Right lung (tissue), 2 donors: ENCODE measurements at regions not wholly inside any gene's neighbourhood (a gene's known extent, or its start where the extent isn't known, plus 50 kb on each side); places are given as distances from the start of the nearest gene placed in this dataset.

Experiments used
- DNase-seq, 2 donors: peaks; one replicate each; pipeline ENCODE4 v3.0.0-alpha.2; 2013

- DNase-seq, result no peak
Observed at GRCh38 chr4:11342401-11342800, 86.3 kb downstream of the HS3ST1 start.

GRCh38 chr4:11341337-11342043, 87.2 kb downstream of the HS3ST1 start:
- DNase-seq, result no peak

- DNase-seq, result no peak
Observed at GRCh38 chr4:11338956-11339782, 89.5 kb downstream of the HS3ST1 start.

- no peak for DNase-seq
Observed at GRCh38 chr4:11337287-11337686, 91.4 kb downstream of the HS3ST1 start.

GRCh38 chr4:11336435-11336834, 92.3 kb downstream of the HS3ST1 start:
- no peak for DNase-seq

- no peak for DNase-seq
Observed at GRCh38 chr4:11334887-11335286, 93.8 kb downstream of the HS3ST1 start.

DNA sequence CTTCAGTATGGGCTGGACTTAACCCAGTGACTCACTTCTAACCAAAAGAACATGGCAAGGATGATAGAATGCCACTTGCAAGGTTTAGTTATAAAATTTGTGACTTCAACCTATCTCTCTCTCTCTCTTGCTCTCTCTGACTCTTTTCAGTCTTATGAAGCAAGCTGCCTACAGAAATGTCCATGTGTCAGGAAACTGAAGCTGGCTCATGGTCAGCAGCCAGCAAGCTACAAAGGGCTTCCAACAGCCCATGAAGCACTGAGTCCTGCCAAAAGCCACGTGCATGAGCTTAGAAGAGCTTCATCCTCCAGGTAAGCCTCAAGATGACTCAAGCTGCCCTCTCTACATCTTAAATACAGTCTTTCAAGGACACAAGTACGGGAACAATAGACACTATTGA, 100.3 kb downstream of the HS3ST1 start:
- no peak for DNase-seq

DNA sequence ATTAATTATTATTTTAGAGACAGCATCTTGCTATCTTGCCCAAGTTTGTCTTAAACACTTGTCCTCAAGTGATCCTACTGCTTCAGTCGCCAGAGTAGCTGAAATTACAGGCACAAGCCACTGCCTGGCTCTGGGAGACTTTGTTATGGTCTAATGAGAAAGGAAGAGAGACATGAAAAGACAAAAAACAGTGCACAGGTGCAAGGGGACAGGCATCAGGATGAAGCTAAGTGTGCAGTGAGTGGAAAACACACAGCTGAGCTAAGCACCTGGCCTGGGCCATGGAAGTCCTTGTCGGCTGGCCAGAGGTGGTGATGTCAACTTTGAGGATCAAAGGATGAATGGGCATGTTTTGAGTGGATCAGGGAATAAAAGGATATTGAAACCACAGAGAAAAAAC, 102.7 kb downstream of the HS3ST1 start:
- no peak for DNase-seq

DNA sequence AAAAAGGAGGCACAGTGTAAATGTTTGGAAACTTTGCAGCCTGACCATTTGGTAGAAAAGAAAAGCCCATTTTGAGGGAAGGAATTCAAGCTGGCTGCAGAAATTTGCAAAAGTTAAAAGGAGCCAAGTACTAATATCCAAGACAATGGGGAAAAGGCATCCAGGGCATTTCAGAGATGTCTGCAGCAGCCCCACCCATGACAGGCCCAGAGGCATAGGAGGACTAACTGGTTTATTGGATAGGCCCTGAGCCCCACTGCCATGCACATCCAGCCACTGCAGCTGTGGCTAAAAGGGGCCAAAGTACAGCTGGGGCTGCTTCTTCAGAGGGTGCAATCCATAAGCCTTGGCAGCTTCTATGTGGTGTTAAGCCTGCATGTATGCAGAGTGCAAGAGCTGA, 104.9 kb downstream of the HS3ST1 start:
- no peak for DNase-seq

GRCh38 chr4:11313157-11313943, 115.3 kb downstream of the HS3ST1 start:
- no peak for DNase-seq

DNA sequence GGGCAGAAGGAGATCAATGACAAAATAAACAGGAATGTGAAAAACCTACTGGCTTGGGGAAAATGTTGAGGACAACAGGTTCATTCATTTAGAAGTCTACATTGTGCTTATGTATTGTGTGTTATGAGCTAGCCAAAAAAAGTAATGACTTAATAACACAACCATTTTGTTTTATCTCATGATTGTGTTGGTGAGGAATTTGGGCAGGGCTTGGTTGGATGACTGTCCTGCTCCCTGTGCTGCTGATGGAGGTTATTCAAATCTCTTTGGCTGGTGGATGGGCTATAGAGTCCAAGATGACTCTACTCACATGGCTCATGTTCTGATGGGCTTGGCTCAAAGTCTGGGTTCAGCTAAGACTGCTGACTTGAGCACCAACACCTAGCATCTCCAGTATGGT, 116.3 kb downstream of the HS3ST1 start:
- DNase-seq, result no peak

DNA sequence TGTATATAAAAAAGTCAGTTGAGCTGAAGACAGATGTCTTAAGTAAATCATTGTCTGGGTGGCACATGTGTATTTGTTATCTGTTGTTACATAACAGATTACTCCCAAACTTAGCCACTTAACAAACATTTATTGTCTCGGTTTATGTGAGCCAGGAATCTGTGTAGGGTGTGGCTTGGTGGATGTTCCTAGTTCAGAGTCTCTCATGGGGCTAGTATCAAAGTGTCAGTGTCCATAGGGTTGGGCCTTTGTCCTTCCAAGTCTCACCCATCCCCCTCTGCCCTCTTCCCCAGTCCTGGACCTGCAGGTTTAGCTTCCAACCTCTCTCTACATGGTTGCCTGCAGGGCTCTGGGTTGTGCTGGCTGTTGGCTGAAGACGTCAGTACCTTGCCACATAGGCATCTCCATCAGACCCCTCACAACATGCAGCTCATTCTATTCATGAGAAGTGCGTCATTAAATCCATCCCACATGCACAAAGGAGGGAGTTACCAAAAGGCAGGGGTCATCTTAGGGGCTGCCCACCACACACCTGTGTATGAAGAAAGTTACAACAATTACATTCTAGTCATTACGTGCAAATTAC, 127.5 kb downstream of the HS3ST1 start:
- DNase-seq, result no peak

DNA sequence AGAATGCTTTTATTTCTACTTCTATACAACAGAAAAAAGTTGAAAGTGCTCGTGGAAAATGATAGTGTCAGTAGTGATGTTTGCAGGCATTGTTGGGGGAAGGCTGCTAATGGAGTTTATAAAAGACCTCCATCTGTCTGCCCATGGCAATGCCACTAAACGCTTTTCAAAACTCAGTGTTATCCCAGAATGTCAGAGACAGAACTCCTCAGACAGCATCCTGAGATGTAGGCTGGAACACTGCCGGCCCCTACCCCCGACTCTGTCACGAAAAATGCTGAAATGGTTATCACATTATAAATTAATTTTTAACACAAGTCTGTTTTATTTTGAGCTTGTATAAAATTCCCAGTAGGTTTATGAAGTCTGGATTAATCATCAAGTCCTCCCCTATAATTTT, 128.9 kb downstream of the HS3ST1 start:
- DNase-seq, result no peak

GRCh38 chr4:11299016-11299415, 129.7 kb downstream of the HS3ST1 start:
- no peak for DNase-seq

DNA sequence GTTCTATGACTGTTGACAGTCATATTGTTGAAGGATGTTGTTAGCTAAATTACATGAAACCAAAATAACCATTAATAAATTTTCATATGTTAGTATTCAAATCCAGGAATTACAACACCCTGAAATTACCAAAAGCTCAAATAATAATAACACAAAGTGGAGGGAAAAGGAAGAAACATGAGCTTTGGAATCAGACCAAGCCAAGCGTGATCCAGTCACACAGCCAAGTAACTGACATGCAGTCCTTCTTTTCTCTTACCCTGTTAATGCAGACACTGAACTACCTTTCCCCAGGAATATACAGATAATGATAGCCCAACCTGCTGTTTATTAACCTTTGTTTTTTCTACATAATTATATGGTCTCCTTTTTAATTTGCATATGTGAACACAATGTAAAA, 130.2 kb downstream of the HS3ST1 start:
- DNase-seq, result no peak

GRCh38 chr4:11297627-11298026, 131.1 kb downstream of the HS3ST1 start:
- no peak for DNase-seq

DNA sequence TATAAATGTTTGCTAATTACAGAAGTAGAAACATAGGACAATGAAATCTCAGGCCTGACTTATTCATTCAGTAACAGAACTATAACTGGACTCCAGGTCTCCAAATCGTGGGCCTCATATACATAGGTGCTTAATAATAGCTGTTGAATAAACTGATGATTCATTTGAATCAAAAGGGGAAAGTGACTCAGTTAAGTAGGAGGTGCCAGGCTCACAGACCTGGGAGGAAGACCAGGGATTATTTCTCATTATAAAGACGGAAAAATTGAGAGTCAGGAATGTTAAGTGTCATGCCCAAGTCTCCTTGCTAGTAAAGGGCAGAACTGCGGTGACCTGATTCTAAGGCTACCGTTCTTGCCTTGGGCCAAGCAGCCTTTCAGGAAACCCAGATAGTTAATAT, 131.5 kb downstream of the HS3ST1 start:
- no peak for DNase-seq

DNA sequence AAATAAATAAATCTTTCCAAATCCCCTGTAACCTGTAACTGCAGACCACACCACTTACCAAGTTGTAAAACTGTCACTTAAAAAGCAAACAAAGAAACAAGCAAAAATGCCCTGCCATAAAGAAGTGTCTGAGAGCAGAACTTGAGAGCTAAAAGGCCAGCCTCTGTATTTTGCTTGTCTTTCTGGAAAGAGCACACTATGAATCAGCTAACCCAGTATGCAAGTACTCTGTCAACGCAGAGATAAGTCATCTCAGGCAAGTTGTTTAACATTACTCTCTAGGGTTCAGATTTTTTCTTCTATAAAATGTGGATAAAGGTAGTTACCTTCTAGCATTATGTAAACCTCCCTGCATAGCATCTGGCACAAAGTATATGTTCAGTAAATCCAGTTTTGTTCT, 134.8 kb downstream of the HS3ST1 start:
- DNase-seq, result no peak

- no peak for DNase-seq
Observed at GRCh38 chr4:11287055-11287454, 141.6 kb downstream of the HS3ST1 start.

DNA sequence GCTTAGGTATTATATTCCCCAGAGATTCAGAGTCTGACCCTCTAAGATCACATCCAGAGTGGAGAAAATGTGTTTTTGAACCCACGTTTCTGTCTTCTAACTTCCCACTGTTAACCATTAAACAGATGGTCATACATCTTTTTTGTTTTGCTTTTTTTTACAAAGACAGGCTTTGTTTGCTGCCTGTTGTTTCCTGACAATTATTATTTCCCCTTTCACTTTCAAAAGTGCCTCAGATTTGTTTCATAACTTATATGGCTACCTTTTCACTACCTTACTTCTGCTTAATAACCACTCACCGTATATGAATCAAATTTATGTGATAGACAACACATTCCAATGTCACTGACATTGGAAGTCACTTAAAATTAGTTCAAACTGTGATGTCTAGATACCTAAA, 142.2 kb downstream of the HS3ST1 start:
- DNase-seq, result no peak

DNA sequence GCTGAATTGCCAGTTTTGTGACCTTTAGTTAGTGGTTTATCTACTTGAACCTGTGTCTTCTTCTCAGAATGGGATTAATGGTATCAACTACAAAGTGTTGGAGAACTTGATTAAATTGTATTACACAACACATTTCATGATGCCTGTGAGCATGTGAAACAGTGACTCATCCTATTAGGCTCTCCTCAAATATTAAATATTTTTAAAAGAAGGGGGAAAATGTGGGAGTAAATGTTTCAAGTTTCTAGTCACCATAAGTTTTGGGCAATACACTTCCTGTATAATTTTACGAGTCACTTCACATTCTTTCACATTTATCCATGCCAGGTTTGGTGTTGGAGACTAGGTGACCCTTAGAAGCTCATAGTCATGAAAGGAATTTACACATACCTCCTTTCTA, 147.0 kb downstream of the HS3ST1 start:
- no peak for DNase-seq

GRCh38 chr4:11271263-11271662, 157.4 kb downstream of the HS3ST1 start:
- no peak for DNase-seq
